Thymus (tissue), 11 donors: ENCODE measurements at regions not wholly inside any gene's neighbourhood (a gene's known extent, or its start where the extent isn't known, plus 50 kb on each side); places are given as distances from the start of the nearest gene placed in this dataset.

Experiments
- DNase-seq, 9 donors: peaks; one replicate each; pipeline ENCODE4 v3.0.0-alpha.2; 2013; ENCODE audit warnings: low spot score in 9 of 9, low read depth in 6 of 9, missing footprints in 1 of 9
- H3K27ac ChIP-seq, 2 donors: one replicate each; pipeline ENCODE4 v1.5.1; 2013; ENCODE audit warnings: control low read depth in 1 of 2, low read depth in 1 of 2, low read length in 1 of 2, mild to moderate bottlenecking in 1 of 2, moderate library complexity in 1 of 2
- H3K27me3 ChIP-seq, 2 donors: one replicate each; pipeline ENCODE4 v1.5.1; 2013; ENCODE audit warnings: low read length in 1 of 2; ENCODE audit not compliant: control insufficient read depth in 2 of 2, insufficient read depth in 1 of 2
- H3K36me3 ChIP-seq, 2 donors: one replicate each; pipeline ENCODE4 v1.5.1; 2013; ENCODE audit warnings: low read length in 1 of 2, mild to moderate bottlenecking in 1 of 2, moderate library complexity in 1 of 2; ENCODE audit not compliant: control insufficient read depth in 2 of 2, insufficient read depth in 2 of 2
- H3K4me1 ChIP-seq, 2 donors: one replicate each; pipeline ENCODE4 v1.5.1; 2013; ENCODE audit warnings: low read length in 2 of 2; ENCODE audit not compliant: control insufficient read depth in 2 of 2, insufficient read depth in 2 of 2
- H3K4me3 ChIP-seq, 2 donors: one replicate each; pipeline ENCODE4 v1.5.1; 2013; ENCODE audit warnings: low read length in 2 of 2, control low read depth in 1 of 2, mild to moderate bottlenecking in 1 of 2
- H3K9me3 ChIP-seq, 2 donors: one replicate each; pipeline ENCODE4 v1.5.1; 2013; ENCODE audit warnings: low read length in 1 of 2, mild to moderate bottlenecking in 1 of 2; ENCODE audit not compliant: control insufficient read depth in 2 of 2, insufficient read depth in 1 of 2
- WGBS: extraction: QIAGEN DNeasy Blood & Tissue Kit; methylation state at CpG from one replicate; pipeline ENCODE4 v1.1.7; 2013; 5-methylcytosine and 5-hydroxymethylcytosine counted together
- donor health status: healthy.

DNA sequence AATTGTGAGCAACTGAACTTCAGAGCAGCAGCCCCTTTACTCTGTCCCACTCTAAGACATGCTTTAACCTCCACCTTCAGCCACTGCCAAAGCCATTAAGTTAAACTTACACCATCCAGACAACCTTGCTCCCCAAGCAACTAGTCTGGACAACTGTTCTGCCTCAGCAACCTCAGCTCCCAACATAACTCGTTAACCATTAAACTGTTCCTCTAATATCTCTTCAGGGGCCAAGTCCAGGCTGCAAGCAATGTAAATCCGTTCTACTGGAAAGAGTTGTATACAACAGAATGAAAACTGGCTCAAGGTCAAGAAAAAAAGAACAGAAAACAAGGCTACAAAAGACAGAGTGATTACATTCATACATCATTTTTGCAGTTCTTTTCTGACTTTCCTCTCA lies 131.7 kb upstream of the TARS1 start:
- H3K9me3 ChIP-seq, result no peaks in the 10 kb centered on the region
- H3K4me1 ChIP-seq, result no peaks in the 10 kb centered on the region
- no peaks in the 10 kb centered on the region for H3K27me3 ChIP-seq
- no peak overlapping the region for H3K4me3 ChIP-seq
- WGBS, result 88% methylated on average over 2 of the region's 2 CpGs
- no peak for DNase-seq
- no peak overlapping the region for H3K27ac ChIP-seq
- no peaks in the 10 kb centered on the region for H3K36me3 ChIP-seq

DNA sequence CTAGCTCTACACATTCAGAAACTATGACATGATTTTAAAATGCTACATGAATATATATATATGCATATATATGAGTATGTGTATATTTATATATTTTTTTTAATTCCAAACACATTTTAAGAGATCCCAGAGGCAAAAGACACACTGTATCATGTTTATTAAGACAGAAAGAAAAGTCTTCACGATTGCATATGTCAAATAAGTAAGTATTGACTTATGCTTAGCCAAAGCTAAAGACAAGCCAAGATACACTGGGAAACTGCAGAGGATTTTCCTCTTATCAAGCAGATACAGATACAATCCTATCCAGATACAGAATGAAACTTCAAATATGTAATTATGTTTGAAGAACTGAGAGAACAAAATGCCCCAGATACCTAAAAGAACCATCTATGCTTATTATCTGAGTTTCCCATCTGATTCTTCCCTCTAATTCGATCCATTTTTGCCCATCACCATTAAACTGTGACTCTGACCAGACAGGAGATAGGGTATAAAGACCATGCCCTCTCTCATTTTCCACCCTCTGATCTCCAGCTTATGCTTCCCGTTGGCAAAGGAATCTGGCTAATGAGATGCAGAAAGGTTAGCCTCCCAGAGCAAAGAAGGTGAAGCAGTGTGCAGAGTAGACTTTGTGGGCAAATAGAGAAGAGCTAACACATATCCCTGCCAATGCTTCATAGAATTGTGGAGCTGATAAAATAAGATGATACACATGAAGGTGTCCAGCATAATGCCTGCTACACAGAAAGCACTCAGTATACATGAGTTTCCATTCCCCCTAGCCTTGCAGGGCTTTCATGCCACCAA lies 131.0 kb upstream of the TARS1 start:
- H3K9me3 ChIP-seq, result no peaks in the 10 kb centered on the region
- no peak overlapping the region for H3K27ac ChIP-seq
- no peak for DNase-seq
- no peak overlapping the region for H3K4me3 ChIP-seq
- 91% methylated on average over 3 of the region's 3 CpGs for WGBS
- no peaks in the 10 kb centered on the region for H3K27me3 ChIP-seq
- H3K4me1 ChIP-seq, result no peaks in the 10 kb centered on the region
- no peaks in the 10 kb centered on the region for H3K36me3 ChIP-seq

DNA sequence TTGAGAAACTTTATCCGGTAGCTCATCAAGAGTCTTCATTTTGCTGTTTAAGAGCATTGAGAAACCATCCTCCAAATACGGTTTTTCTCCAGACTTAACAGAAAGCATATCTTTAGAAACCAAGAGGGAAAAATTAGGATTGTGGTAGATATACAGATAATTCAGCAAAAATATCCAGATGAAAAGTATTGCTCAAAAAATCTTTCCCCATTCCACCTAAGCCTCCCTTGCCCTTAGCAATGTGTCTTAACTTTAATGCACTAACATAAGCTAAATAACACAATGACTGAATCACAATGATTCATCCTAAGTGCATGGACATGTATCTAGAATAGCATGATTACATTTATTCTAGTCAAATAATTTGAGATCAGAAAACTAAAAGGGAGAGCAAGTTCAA lies 130.3 kb upstream of the TARS1 start:
- Histone ChIP-seq H3K36me3 (no peaks in the 10 kb centered on the region), H3K4me1 (no peaks in the 10 kb centered on the region), H3K27me3 (no peaks in the 10 kb centered on the region), H3K9me3 (no peaks in the 10 kb centered on the region), H3K4me3 (no peak overlapping the region), H3K27ac (no peak overlapping the region)
- over 99% methylated on average over 2 of the region's 2 CpGs for WGBS
- no peak for DNase-seq

DNA sequence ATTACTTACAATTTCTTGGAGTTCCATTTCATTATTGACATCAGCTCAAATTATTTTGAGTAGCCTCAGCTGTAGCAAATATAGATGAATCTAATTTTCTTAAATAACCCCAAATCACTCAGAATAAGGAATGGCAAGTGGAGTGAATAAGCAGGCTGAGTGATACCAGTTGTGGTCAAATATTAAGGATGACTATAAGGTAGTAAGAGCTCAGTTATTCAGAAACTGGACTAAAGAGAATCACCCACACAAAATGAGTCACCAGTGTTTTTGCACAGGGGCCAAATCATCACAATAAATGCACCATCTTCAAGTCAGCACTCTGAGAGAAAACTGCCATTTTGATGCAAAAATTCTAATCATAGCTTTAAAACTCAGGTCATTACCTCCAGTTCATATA lies 128.9 kb upstream of the TARS1 start:
- H3K4me1 ChIP-seq, result no peaks in the 10 kb centered on the region
- no peak overlapping the region for H3K4me3 ChIP-seq
- H3K27ac ChIP-seq, result no peak overlapping the region
- DNase-seq, result no peak
- H3K27me3 ChIP-seq, result no peaks in the 10 kb centered on the region
- no peaks in the 10 kb centered on the region for H3K9me3 ChIP-seq
- no peaks in the 10 kb centered on the region for H3K36me3 ChIP-seq

DNA sequence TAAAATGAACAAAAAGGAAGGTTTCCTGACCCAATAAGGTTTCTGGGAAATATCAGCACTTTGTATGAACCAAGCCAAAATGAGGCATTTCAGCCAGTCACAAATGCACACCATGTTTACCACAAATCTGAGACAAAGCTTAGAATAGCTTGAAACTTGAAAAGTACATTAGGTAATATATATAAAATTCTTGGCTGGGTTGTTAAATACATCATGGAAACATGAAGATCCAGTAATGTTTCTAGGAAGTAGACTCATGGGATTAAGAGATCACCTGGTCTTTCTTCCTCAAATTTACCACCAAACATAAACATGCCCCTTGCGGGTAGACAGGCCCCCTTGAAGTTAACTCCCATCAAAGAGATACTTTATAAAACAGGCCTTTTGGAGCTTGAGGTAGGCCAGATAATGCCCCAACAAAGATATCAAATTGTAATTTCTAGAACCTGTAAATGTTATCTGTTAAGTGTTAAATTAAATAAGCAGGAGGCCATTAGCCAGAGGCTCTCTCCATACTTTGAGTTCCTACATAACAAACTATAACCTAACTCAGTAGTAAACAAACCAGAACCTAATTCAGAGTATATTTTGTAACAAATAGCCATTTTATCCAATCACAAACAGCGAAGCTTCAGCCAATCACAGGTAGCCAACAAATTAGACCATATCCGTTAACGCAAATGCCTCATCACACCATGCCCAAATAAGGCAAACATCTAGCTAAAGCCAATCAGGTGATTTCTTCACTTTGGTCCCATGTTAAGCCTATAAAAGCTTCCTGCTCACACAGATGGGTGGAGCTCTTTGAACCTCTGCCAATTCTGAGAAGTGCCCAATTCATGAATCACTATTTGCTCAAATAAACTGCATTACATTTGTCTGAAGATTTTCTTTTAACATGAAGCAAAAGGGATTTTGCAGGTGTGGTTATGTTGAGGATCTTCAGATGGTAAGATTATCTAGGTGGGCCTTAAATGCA lies 127.9 kb upstream of the TARS1 start:
- Histone ChIP-seq H3K36me3 (no peaks in the 10 kb centered on the region), H3K4me3 (no peak overlapping the region), H3K4me1 (no peaks in the 10 kb centered on the region), H3K27ac (no peak overlapping the region), H3K9me3 (no peaks in the 10 kb centered on the region), H3K27me3 (no peaks in the 10 kb centered on the region)
- WGBS, result 98% methylated on average over 4 of the region's 4 CpGs
- no peak for DNase-seq

DNA sequence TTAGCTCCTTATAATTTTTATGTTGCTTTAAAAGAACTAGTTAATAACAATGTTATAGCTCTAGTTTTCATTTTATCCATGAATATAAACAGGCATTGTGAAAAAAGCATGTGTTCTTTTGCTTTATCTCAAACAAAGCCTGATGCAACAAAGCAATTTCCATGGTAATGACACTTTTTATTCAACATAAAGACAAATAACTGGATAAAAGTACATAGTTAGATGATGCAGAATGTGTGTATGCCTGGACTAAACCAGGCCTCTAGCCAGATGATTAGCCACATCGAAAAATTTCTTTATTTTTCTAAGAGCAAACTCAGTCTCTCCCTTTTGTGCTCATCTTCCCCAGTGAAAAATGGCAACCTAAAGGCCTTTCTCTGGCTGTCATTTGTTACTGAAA lies 125.6 kb upstream of the TARS1 start:
- DNase-seq, result no peak
- H3K4me3 ChIP-seq, result no peak overlapping the region
- H3K4me1 ChIP-seq, result no peaks in the 10 kb centered on the region
- no peaks in the 10 kb centered on the region for H3K27me3 ChIP-seq
- 93% methylated on average over 1 of the region's 1 CpG for WGBS
- H3K27ac ChIP-seq, result no peak overlapping the region
- H3K9me3 ChIP-seq, result no peaks in the 10 kb centered on the region
- H3K36me3 ChIP-seq, result no peaks in the 10 kb centered on the region

DNA sequence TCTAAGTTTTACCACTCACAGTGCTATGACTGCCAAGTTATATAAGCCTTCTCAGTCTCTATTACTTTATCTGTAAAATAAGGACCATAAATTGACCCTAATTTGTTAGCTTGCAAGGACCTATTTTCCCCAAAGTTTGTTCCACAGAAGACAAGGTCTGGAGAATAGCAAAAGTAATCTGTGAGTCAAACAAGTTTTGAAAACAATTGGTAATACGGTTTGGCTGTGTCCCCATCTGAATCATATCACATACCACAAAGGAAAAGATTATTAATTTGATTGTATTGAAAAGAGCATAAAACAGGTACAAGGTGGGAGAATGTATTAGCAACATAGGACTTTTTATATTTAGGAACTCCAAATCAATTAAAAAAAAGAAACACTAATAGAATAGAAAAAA lies 124.0 kb upstream of the TARS1 start:
- no peaks in the 10 kb centered on the region for H3K27me3 ChIP-seq
- DNase-seq, result no peak
- no peak overlapping the region for H3K27ac ChIP-seq
- no peaks in the 10 kb centered on the region for H3K36me3 ChIP-seq
- no peak overlapping the region for H3K4me3 ChIP-seq
- H3K9me3 ChIP-seq, result no peaks in the 10 kb centered on the region
- no peaks in the 10 kb centered on the region for H3K4me1 ChIP-seq
- 93% methylated on average over 1 of the region's 1 CpG for WGBS

DNA sequence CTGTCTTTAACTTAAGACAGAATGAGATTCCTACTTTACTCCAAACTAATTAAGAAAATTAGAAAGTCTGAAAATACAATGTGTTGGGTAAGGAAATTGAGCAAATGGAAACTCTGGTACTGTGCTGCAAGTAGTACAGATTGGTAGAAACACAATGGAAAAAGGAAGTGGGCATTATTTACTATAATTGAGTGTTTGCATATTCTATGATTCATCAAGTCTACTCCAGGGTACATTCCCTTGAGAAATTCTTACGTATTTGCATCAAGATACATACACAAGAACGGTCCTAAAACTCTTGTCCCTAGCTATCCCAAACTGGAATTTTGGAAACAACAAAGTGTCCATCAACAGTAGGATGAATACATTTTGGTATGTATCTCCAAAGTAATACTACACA lies 123.5 kb upstream of the TARS1 start:
- Histone ChIP-seq H3K36me3 (no peaks in the 10 kb centered on the region), H3K27ac (no peak overlapping the region), H3K4me3 (no peak overlapping the region), H3K9me3 (no peaks in the 10 kb centered on the region), H3K27me3 (no peaks in the 10 kb centered on the region), H3K4me1 (no peaks in the 10 kb centered on the region)
- 98% methylated on average over 2 of the region's 2 CpGs for WGBS
- no peak for DNase-seq

DNA sequence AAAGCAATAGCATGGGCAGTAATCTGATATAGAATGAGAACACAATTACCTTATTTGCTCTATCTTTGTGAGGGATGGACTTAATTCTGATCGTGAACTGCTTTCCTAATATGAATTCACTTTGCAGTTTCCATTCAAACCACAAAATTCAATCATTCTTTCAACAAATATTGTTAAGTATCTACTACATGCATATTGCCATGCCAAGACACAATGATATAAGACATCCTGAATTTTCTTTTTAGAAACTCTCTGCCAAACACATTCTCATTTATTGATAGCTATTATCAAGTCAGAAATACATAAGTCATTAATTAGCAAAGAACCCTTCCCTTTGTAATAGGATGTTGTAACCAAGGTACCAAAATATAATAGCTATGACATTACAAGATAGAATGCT lies 121.6 kb upstream of the TARS1 start:
- Histone ChIP-seq H3K27ac (no peak overlapping the region), H3K36me3 (no peaks in the 10 kb centered on the region), H3K4me3 (no peak overlapping the region), H3K4me1 (no peaks in the 10 kb centered on the region), H3K27me3 (no peaks in the 10 kb centered on the region), H3K9me3 (no peaks in the 10 kb centered on the region)
- no peak for DNase-seq
- WGBS, result 99% methylated on average over 1 of the region's 1 CpG
